Adipocyte (in vitro differentiated cells): ENCODE measurements at regions not wholly inside any gene's neighbourhood (a gene's known extent, or its start where the extent isn't known, plus 50 kb on each side); places are given as distances from the start of the nearest gene placed in this dataset.

ENCODE experiments used
- DNase-seq: peaks from one replicate; pipeline ENCODE4 v3.0.0-alpha.2; 2015; ENCODE audit warnings: low read depth
- H3K27me3 ChIP-seq: replicated peaks from 2 replicates; pipeline ENCODE4 v1.7.0; 2013; ENCODE audit warnings: mild to moderate bottlenecking, low read length, moderate library complexity; ENCODE audit not compliant: control insufficient read depth, insufficient read depth
- H3K36me3 ChIP-seq: 2 replicates; pipeline ENCODE4 v1.7.0; 2013; ENCODE audit warnings: low read length, mild to moderate bottlenecking, moderate library complexity; ENCODE audit not compliant: control insufficient read depth, insufficient read depth, severe bottlenecking
- H3K4me1 ChIP-seq: 2 replicates; pipeline ENCODE4 v1.7.0; 2013; ENCODE audit warnings: mild to moderate bottlenecking, low read length, moderate library complexity; ENCODE audit not compliant: control insufficient read depth, insufficient read depth
- H3K4me3 ChIP-seq: 2 replicates; pipeline ENCODE4 v1.7.0; 2013; ENCODE audit warnings: mild to moderate bottlenecking, low read length, moderate library complexity
- H3K9ac ChIP-seq: 2 replicates; pipeline ENCODE4 v1.7.0; 2013; ENCODE audit warnings: mild to moderate bottlenecking, low read length, moderate library complexity
- H3K9me3 ChIP-seq: 2 replicates; pipeline ENCODE4 v1.7.0; 2013; ENCODE audit warnings: mild to moderate bottlenecking, low read length, moderate library complexity; ENCODE audit not compliant: control insufficient read depth

GRCh38 chrX:14386981-14387380 is 142.4 kb upstream of the GLRA2 start:
- peaks cover 4% of the 10 kb centered on the region for H3K4me1 ChIP-seq
- DNase-seq = no peak
- H3K9me3 ChIP-seq = no peaks in the 10 kb centered on the region
- no peak overlapping the region for H3K4me3 ChIP-seq
- H3K27me3 ChIP-seq = peaks cover 2% of the 10 kb centered on the region
- H3K9ac ChIP-seq = no peak overlapping the region
- no peaks in the 10 kb centered on the region for H3K36me3 ChIP-seq

GRCh38 chrX:14380044-14380443 is 149.3 kb upstream of the GLRA2 start:
- H3K9me3 ChIP-seq = no peaks in the 10 kb centered on the region

GRCh38 chrX:14377427-14377826 is 151.9 kb upstream of the GLRA2 start:
- no peak overlapping the region for H3K9ac ChIP-seq
- H3K4me1 ChIP-seq = no peaks in the 10 kb centered on the region
- no peak for DNase-seq

More at GRCh38 chrX:14380044-14380443, 149.3 kb upstream of the GLRA2 start:
- Histone ChIP-seq H3K4me1 (no peaks in the 10 kb centered on the region), H3K27me3 (peaks cover 5% of the 10 kb centered on the region), H3K4me3 (no peak overlapping the region), H3K36me3 (no peaks in the 10 kb centered on the region), H3K9ac (no peak overlapping the region)
- DNase-seq = no peak

GRCh38 chrX:14363728-14364127 is 165.6 kb upstream of the GLRA2 start:
- Histone ChIP-seq H3K27me3 (no peaks in the 10 kb centered on the region), H3K36me3 (no peaks in the 10 kb centered on the region), H3K4me3 (no peak overlapping the region), H3K4me1 (peaks cover 6% of the 10 kb centered on the region), H3K9me3 (no peaks in the 10 kb centered on the region), H3K9ac (no peak overlapping the region)
- DNase-seq = no peak

More at GRCh38 chrX:14377427-14377826, 151.9 kb upstream of the GLRA2 start:
- Histone ChIP-seq H3K4me3 (no peak overlapping the region), H3K27me3 (peaks cover 5% of the 10 kb centered on the region), H3K36me3 (no peaks in the 10 kb centered on the region), H3K9me3 (no peaks in the 10 kb centered on the region)

- Histone ChIP-seq H3K4me3 (no peak overlapping the region), H3K9ac (no peak overlapping the region), H3K36me3 (no peaks in the 10 kb centered on the region), H3K27me3 (no peaks in the 10 kb centered on the region), H3K4me1 (peaks cover 6% of the 10 kb centered on the region), H3K9me3 (no peaks in the 10 kb centered on the region)
- peak; percentile 18 for DNase-seq
Observed at GRCh38 chrX:14362721-14363120, 166.6 kb upstream of the GLRA2 start.

GRCh38 chrX:14361435-14361834 is 167.9 kb upstream of the GLRA2 start:
- Histone ChIP-seq H3K4me3 (no peak overlapping the region), H3K27me3 (no peaks in the 10 kb centered on the region), H3K9me3 (no peaks in the 10 kb centered on the region), H3K36me3 (no peaks in the 10 kb centered on the region), H3K4me1 (peaks cover 16% of the 10 kb centered on the region), H3K9ac (no peak overlapping the region)
- no peak for DNase-seq

GRCh38 chrX:14359727-14360126 is 169.6 kb upstream of the GLRA2 start:
- H3K4me1 ChIP-seq = peaks cover 26% of the 10 kb centered on the region
- no peak for DNase-seq
- no peaks in the 10 kb centered on the region for H3K36me3 ChIP-seq
- no peak overlapping the region for H3K9ac ChIP-seq
- no peak overlapping the region for H3K4me3 ChIP-seq
- H3K27me3 ChIP-seq = no peaks in the 10 kb centered on the region
- no peaks in the 10 kb centered on the region for H3K9me3 ChIP-seq

GRCh38 chrX:14359316-14359715 is 170.0 kb upstream of the GLRA2 start:
- Histone ChIP-seq H3K9ac (no peak overlapping the region), H3K9me3 (no peaks in the 10 kb centered on the region), H3K4me1 (peaks cover 26% of the 10 kb centered on the region), H3K4me3 (no peak overlapping the region), H3K27me3 (no peaks in the 10 kb centered on the region), H3K36me3 (no peaks in the 10 kb centered on the region)
- DNase-seq = no peak

GRCh38 chrX:14357314-14357713 is 172.0 kb upstream of the GLRA2 start:
- no peak for DNase-seq
- H3K36me3 ChIP-seq = no peaks in the 10 kb centered on the region
- H3K9ac ChIP-seq = no peak overlapping the region
- no peaks in the 10 kb centered on the region for H3K27me3 ChIP-seq
- peaks cover 20% of the 10 kb centered on the region for H3K4me1 ChIP-seq
- no peak overlapping the region for H3K4me3 ChIP-seq
- H3K9me3 ChIP-seq = no peaks in the 10 kb centered on the region

GRCh38 chrX:14356401-14356800 is 172.9 kb upstream of the GLRA2 start:
- Histone ChIP-seq H3K9ac (no peak overlapping the region), H3K36me3 (no peaks in the 10 kb centered on the region), H3K27me3 (no peaks in the 10 kb centered on the region), H3K9me3 (no peaks in the 10 kb centered on the region), H3K4me3 (no peak overlapping the region), H3K4me1 (peaks cover 20% of the 10 kb centered on the region)
- peak; percentile 69 for DNase-seq

GRCh38 chrX:14355556-14355955 is 173.8 kb upstream of the GLRA2 start:
- DNase-seq = no peak
- Histone ChIP-seq H3K4me1 (peaks cover 20% of the 10 kb centered on the region), H3K9ac (no peak overlapping the region), H3K4me3 (no peak overlapping the region), H3K27me3 (no peaks in the 10 kb centered on the region), H3K36me3 (no peaks in the 10 kb centered on the region), H3K9me3 (no peaks in the 10 kb centered on the region)

- no peak overlapping the region for H3K9ac ChIP-seq
- peaks cover 7% of the 10 kb centered on the region for H3K9me3 ChIP-seq
- DNase-seq = peak; percentile 8
- no peaks in the 10 kb centered on the region for H3K36me3 ChIP-seq
- H3K4me1 ChIP-seq = peaks cover 20% of the 10 kb centered on the region
- H3K4me3 ChIP-seq = no peak overlapping the region
- no peaks in the 10 kb centered on the region for H3K27me3 ChIP-seq
Observed at GRCh38 chrX:14354521-14354920, 174.8 kb upstream of the GLRA2 start.
